CD4-positive, alpha-beta T cell treated with Interleukin-4 for 1 hour (primary cell): ENCODE measurements at regions not wholly inside any gene's neighbourhood (a gene's known extent, or its start where the extent isn't known, plus 50 kb on each side); places are given as distances from the start of the nearest gene placed in this dataset.

ENCODE experiments used
- DNase-seq, 2 donors: peaks; one replicate each; pipeline ENCODE4 v3.0.0-alpha.2; 2020 to 2022

- DNase-seq, result no peak
These were observed 166.0 kb downstream of the TRMT11 start for GRCh38 chr6:126152372-126152745.

DNA sequence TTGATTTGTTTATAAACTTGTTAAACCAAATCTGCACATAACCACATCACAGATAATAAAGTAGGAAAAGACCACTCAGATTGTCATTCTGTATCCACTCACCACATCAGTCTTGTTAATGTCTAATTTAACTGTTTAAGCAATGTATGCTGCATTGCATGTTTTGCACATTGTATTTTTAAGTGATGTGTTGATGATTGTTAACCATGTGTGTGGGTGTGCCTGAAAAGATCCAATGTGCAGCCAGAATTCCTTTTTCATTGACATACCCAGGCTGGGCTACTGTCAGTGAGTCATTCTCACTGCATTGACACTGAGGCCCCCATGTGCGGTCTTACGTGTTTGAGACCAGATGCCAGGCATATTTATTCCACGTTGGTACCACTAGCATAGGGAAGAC is 167.3 kb downstream of the TRMT11 start:
- no peak for DNase-seq

- no peak for DNase-seq
These were observed 170.6 kb downstream of the TRMT11 start for GRCh38 chr6:126156973-126157372.

DNA sequence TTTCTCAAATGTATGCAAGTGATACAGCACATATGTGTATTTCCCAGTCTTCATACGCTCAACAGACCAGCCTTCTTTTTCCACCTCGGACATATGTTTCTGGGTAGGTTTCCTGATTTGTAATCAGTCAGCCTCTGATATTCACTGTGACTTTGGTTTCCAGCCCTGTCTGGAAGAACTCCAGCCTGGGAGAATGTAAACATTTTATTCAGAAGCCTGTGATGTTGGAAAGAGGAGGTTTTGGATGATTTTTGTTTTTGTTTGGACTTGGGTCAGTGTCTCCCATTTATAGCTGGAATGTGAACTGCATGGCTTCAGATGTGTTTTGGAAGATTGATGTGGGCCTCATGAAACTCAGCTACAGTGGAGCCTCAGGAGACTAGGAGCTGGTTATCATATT is 172.2 kb upstream of the CENPW start:
- no peak for DNase-seq

DNA sequence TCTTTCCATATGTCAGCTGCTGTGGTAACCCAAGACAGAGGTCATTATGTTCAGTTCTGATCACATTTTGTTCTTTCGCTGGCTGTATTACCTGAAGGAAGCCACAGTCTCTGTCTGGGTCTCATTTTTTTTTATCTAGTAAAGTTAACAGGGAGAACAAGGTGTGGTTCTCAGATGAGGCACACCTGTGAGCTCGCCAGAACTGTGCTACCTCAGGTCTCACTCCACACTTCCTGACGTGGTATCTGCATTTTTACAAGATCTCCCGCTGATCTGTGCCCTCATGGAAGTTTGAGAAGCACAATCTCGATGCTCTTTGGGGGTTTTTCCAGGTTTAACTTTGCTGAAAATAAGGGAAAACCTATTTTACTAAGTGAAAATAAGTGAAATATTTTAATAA is 169.5 kb upstream of the CENPW start:
- DNase-seq, result no peak

GRCh38 chr6:126170978-126171382 is 168.9 kb upstream of the CENPW start:
- peak in 1 of 2 donors; percentile 29 for DNase-seq

GRCh38 chr6:126172131-126172530 is 167.8 kb upstream of the CENPW start:
- no peak for DNase-seq

- DNase-seq, result no peak
These were observed 166.7 kb upstream of the CENPW start for GRCh38 chr6:126173265-126173664.

DNA sequence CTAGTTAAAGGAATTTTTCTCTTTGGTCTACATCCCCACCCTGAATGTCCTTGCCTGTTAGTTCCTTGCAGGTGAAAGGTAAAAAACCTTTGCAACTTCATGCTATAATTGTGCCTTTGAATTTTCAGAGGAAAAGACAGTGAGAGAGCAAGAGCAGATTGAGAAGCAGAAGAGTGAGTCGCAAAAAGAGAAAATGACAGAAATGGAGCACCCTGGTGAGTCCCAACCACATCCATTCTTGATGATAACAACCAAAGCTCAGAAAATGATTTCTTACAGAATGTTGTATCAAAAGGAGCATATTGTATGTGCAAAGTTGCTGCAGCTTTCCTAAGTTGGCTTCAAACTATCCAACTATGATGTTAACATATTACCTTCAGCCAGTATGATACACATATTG is 165.2 kb upstream of the CENPW start:
- DNase-seq, result no peak

DNA sequence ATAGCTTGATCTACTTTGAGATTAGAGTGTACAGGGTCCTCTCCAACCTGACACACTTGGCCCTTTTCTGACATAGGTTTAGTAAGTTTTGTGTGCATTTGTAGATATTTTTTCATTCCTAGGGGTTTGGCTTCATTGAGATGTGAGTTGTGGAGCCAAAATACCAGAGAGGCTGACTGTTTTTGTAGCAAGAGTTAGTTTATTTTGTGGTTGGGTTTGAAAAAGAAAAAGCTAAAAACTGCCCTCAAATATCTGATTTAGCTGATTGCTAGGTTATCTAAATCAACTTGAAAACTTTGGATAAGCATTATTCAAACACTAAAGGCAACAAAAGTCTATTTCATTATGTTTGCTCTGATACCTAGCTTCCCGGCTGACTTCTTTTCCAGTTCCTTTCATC is 164.7 kb upstream of the CENPW start:
- DNase-seq, result no peak

DNA sequence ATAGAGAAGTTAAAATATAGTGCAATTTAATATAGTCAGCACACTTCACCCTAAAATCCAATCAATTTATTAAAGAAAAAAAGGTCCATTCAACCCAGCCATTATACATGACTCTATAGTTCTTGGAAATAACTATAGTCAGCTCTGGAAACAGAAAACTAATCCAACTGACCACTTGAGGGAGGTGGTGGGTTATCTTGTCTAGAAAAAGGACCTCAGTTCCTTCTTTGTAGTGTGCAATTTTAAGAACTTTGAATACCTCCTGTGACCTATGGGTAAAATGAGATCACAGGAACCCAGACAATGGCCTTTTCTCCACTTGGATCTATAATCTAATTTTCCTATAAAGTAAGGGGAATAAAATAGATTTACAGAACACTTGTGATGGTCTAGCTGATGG is 163.6 kb upstream of the CENPW start:
- DNase-seq, result no peak

GRCh38 chr6:126180585-126180984 is 159.3 kb upstream of the CENPW start:
- DNase-seq, result no peak

- no peak for DNase-seq
These were observed 158.7 kb upstream of the CENPW start for GRCh38 chr6:126181173-126181741.

DNA sequence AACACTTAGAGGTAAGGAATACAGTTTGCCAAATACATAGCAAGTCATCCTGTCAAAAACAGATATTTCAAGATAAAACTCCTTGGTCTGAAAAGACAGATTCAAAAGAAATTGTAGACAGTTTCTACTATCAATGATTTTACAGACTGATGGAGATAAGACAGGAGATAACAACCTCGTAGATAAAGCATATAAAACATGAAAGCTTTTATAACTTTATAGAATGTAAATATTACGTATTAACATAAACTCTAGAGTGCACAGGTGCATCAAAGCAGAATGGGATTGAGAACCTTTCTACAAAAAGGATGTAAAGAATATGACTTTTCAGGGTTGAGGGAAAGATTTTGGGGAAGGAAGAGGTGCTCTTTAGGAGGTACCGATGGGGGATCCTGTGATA is 158.0 kb upstream of the CENPW start:
- no peak for DNase-seq

DNA sequence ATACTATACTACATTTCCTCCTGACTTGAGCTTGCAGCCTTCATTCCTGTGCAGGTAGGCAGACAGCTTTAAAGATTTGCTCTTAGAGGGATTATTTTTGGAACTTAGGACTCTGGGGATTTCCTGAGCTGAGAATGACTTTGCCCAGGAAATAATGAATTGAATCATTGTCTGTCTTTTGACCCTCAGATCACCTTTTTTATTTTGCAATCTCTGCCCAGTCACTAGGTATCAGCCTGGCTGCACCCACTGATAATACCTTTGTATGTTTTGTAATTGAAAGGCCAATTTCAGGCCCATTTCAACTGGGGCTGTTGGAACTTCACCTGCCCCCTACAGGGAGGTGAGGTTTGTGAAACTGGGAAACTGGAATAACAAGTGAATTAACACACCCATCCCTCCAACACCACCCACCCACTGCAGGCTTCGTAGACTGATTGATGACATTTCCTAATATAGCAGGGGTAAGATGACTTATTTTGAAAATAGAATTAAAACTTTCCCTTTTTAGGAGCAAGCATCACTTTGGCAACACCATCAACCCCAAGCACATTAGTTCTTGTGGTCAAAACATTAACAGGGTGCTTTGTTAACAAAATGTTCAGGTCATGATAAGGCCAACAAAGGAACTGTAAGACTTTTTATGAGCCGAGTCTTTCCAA is 157.1 kb upstream of the CENPW start:
- no peak for DNase-seq

DNA sequence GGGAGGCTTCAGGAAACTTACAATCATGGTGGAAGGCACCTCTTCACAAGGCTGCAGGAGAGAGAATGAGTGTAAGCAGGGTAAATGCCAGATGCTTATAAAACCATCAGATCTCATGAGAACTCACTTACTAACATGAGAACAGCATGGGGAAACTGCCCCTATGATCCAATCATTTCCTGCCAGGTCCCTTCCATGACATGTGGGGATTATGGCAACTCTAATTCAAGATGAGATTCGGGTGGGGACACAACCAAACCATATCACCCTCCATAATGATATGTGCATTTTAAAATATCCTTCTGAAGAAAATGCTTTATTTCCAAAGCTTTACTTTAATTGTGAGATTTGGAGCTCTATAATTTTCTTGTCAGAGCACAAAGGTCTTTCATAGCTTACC is 154.1 kb upstream of the CENPW start:
- DNase-seq, result no peak

GRCh38 chr6:126188279-126188909 is 151.5 kb upstream of the CENPW start:
- DNase-seq, result no peak

GRCh38 chr6:126195625-126196236 is 144.2 kb upstream of the CENPW start:
- no peak for DNase-seq

DNA sequence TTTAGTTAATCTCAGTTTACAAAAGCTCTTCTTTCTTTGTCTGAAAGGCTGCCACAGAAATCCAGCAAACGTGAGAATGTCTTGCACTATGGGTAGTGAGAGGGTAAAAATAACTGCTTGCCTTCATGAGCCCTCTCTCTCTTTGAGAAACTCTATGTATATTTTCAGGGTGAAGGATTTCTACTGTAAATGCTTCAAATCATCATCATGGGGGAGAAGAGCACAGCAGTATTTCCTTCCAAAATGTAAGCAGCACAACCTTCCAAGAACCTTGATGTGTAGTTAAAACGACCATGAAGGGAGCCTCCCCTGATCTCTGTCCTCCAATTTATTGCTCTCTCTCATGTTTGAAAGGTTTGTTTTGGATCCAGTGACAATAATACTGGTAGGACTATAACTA is 141.3 kb upstream of the CENPW start:
- DNase-seq, result no peak

DNA sequence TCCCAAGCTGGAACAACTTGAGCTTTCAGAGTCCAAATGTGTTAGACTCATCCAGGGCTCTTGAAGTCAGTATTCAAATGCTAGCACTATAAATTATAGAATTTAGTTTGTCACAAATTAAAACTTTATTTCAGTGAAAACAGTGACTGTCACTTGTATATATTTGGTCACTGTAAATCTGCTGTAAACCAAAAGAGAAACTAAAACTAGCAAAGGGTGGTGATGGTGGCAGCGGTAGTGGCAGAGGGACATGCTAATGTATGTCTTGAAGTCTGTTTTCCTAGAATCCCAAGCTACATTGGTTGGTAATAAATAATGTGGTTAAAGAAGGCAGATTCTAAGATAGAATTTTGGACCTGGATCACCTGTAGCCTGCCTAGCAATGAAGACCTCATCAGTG is 140.4 kb upstream of the CENPW start:
- peak in 1 of 2 donors; percentile 18 for DNase-seq

DNA sequence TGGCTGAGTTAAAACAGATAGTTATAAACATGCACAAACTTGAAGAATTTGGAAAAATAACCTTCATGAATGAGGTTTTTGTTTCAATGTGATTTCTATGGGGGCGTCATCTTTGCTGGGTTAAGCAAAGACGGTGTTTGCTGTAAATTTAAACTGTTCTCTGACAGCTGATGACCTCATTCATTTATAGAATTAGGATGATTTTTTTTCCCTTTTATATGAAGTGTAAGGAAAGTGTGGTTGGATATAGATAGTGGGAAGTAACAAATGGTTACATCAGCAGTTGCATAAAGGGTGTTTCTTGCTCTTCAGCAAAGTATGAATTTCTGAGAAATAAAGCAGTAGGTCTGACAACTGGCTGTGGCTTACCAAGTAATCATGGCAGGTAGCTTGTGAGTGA is 137.2 kb upstream of the CENPW start:
- no peak for DNase-seq

- no peak for DNase-seq
These were observed 135.8 kb upstream of the CENPW start for GRCh38 chr6:126204126-126204525.

DNA sequence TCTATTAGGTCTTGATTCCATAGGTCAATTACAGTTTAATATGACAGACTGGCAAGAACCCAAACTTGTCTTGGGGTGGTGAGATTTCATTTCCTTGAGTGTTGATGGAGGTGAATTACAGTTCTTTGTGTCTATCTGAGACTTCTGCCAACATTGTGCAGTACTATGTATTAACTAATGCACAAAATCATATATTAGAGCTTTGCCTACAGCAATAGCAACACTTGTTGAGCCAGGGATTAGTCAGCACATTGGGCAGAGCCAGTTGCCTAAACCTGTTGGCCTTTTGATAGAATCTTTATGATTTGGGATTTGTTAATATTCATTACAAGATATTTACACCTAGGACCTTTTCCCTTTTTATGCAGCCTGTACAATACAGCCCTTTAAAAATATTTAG is 135.3 kb upstream of the CENPW start:
- no peak for DNase-seq

DNA sequence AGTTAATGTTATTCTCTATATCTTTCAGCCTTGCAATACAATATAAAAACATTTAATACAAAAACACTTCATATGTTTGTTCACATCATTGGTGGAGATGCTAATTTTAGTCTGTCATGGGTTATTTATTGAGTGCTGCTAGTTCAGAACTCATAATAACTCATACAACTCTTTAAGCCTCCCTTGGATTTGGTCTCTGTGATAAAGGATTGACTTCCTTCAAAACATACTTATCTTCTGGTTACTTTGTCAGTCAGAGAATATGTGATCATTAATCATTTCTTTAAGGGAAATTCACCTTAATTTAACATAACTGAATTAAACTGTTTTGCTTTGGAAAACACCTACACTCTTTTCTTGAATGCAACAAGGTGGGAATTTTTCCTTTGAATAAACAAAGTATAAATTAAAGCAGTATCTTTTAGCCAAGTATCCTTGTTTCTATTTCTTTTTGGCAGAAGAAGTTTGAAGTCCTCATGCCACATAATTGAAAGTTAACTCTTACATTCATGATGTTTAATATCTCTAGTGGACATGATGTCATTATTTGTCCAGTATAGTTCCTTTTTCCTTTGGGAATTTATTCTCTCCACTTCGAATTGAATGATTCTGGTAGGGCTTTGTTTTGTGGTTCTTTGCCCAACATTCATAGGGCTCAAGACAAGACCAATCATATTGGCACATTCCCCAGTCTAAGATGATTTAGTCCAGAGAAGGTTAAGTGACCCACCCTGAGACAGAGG is 133.2 kb upstream of the CENPW start:
- no peak for DNase-seq
